GM12878 (cell line): ENCODE measurements at regions not wholly inside any gene's neighbourhood (a gene's known extent, or its start where the extent isn't known, plus 50 kb on each side); places are given as distances from the start of the nearest gene placed in this dataset.

ENCODE experiments used
- ATAC-seq: fragments of 200-7000 bp; cut with Tn5 transposase; 3 replicates; pipeline ENCODE4 v1.9.1; 2020; ENCODE audit warnings: mild to moderate bottlenecking, moderate library complexity
- BruUV-seq: library from RNA; stranded (reverse); fragments of 400-500 nt; replicated peaks from 2 replicates; lab custom pipeline; 2021; lab: Mats Ljungman, UMichigan
- CTCF ChIA-PET: fragments of 300-600 bp; sonication (Branson Sonifier 250); formaldehyde crosslinking; extraction: SDS; loops from one replicate; lab custom pipeline; 2021; ENCODE audit warnings: inconsistent platforms; lab: Yijun Ruan, JAX
- POLR2A ChIA-PET: fragments of 350-600 bp; formaldehyde crosslinking; extraction: SDS; loops from one replicate; lab custom pipeline; 2021; ENCODE audit warnings: inconsistent platforms; lab: Charles Lee
- RAD21 ChIA-PET: fragments of 300-600 bp; sonication (Branson Sonifier 250); formaldehyde crosslinking; loops from one replicate; lab custom pipeline; 2023; ENCODE audit warnings: antibody characterized with exemption; ENCODE audit not compliant: unreplicated experiment; lab: Charles Lee
- SMC1A ChIA-PET: fragments of 300-600 bp; sonication (Branson Sonifier 250); formaldehyde crosslinking; loops from one replicate; lab custom pipeline; 2023; ENCODE audit not compliant: unreplicated experiment, uncharacterized antibody; lab: Charles Lee
- DNase-seq: peaks from one replicate; pipeline ENCODE4 v3.0.0-alpha.2; 2011; ENCODE audit warnings: low read depth, low spot score
- FAIRE-seq: peaks from 3 replicates; lab custom pipeline; 2011; peaks lifted over from hg19 to GRCh38; lab: Jason Lieb, UNC
- H2AFZ ChIP-seq: 2 replicates; pipeline ENCODE4 v1.6.0; 2011; ENCODE audit warnings: low read depth, low read length, control low read depth; ENCODE audit not compliant: control insufficient read depth
- H3K27ac ChIP-seq: 2 replicates; pipeline ENCODE4 v1.5.1; 2011; ENCODE audit warnings: control low read depth; ENCODE audit not compliant: control insufficient read depth, insufficient read depth
- H3K27me3 ChIP-seq, 2 experiments: replicated peaks in 1 of 2; 2 replicates each; pipeline versions ENCODE4 v1.6.0 to v1.6.1; 2011; ENCODE audit warnings: low read length in 1 of 2; ENCODE audit not compliant: control insufficient read depth in 2 of 2, insufficient read depth in 2 of 2
- H3K36me3 ChIP-seq, 2 experiments: 2 replicates each; pipeline ENCODE4 v1.5.1; 2011; ENCODE audit warnings: low read length in 1 of 2; ENCODE audit not compliant: control insufficient read depth in 2 of 2, insufficient read depth in 2 of 2
- H3K4me1 ChIP-seq: 2 replicates; pipeline ENCODE4 v1.6.1; 2011; ENCODE audit warnings: mild to moderate bottlenecking, low read length, moderate library complexity, mixed read lengths; ENCODE audit not compliant: control insufficient read depth, insufficient read depth
- H3K4me2 ChIP-seq: 2 replicates; pipeline ENCODE4 v1.6.0; 2011; ENCODE audit warnings: control low read depth; ENCODE audit not compliant: control insufficient read depth, insufficient read depth
- H3K4me3 ChIP-seq: fragments of 200-600 bp; sonication (generic); 2 replicates; pipeline ENCODE4 v1.5.1; 2016
- H3K79me2 ChIP-seq: 2 replicates; pipeline ENCODE4 v1.6.0; 2011; ENCODE audit warnings: low read length; ENCODE audit not compliant: control insufficient read depth, insufficient read depth
- H3K9ac ChIP-seq: 2 replicates; pipeline ENCODE4 v1.8.0; 2011; ENCODE audit warnings: low read length, control low read depth, mixed read lengths; ENCODE audit not compliant: control insufficient read depth, insufficient read depth
- H3K9me3 ChIP-seq: replicated peaks from 3 replicates; pipeline ENCODE4 v1.5.1; 2011; ENCODE audit warnings: mild to moderate bottlenecking, low read length; ENCODE audit not compliant: control insufficient read depth, insufficient read depth
- H4K20me1 ChIP-seq: 2 replicates; pipeline ENCODE4 v1.6.0; 2011; ENCODE audit not compliant: control insufficient read depth, insufficient read depth
- EED ChIP-seq: sonication (generic); IDR thresholded peaks from 2 replicates; pipeline ENCODE4 v1.6.1; 2016; ENCODE audit warnings: antibody characterized with exemption, low read depth
- ELK1 ChIP-seq: IDR thresholded peaks from 2 replicates; pipeline ENCODE4 v1.6.1; 2012; ENCODE audit warnings: low read depth, low read length, improper control_type of control experiment
- FOXK2 ChIP-seq: fragments of 450-650 bp; IDR thresholded peaks from 2 replicates; pipeline ENCODE4 v1.6.1; 2017; ENCODE audit warnings: mild to moderate bottlenecking, moderate library complexity
- JUNB ChIP-seq: IDR thresholded peaks from 2 replicates; pipeline ENCODE4 v1.6.1; 2016; ENCODE audit warnings: antibody characterized with exemption, mild to moderate bottlenecking
- RB1 ChIP-seq: fragments of 450-650 bp; formaldehyde crosslinking; IDR thresholded peaks from 2 replicates; pipeline ENCODE4 v1.6.1; 2017; ENCODE audit warnings: mild to moderate bottlenecking, borderline replicate concordance
- ZNF217 ChIP-seq: fragments of 450-650 bp; IDR thresholded peaks from 2 replicates; pipeline ENCODE4 v1.6.1; 2017; ENCODE audit warnings: antibody characterized with exemption, mild to moderate bottlenecking
- WGBS: methylation state at CpG from one replicate; pipeline ENCODE4 v1.1.6; 2016; ENCODE audit warnings: low lambda C conversion rate; ENCODE audit not compliant: insufficient replicate concordance, insufficient coverage; ENCODE audit errors: missing lambda C conversion rate; 5-methylcytosine and 5-hydroxymethylcytosine counted together
- in situ Hi-C: fragments of 300-500 bp; cut with MboI; formaldehyde crosslinking; loops from 9 replicates; pipeline ENCODE4 v1.14.3; 2018; ENCODE audit warnings: mixed read lengths
- intact Hi-C: fragments of 100-400 bp; cut with micrococcal nuclease; formaldehyde crosslinking; loops from one replicate; pipeline ENCODE4 v1.14.2; 2022; ENCODE audit not compliant: unreplicated experiment
- TF ChIP-seq, protein P1 (sequence below): IDR thresholded peaks from 2 replicates; pipeline ENCODE4 v1.6.1; 2011; ENCODE audit warnings: mild to moderate bottlenecking, low read depth, low read length, moderate library complexity; ENCODE audit not compliant: insufficient replicate concordance

DNA sequence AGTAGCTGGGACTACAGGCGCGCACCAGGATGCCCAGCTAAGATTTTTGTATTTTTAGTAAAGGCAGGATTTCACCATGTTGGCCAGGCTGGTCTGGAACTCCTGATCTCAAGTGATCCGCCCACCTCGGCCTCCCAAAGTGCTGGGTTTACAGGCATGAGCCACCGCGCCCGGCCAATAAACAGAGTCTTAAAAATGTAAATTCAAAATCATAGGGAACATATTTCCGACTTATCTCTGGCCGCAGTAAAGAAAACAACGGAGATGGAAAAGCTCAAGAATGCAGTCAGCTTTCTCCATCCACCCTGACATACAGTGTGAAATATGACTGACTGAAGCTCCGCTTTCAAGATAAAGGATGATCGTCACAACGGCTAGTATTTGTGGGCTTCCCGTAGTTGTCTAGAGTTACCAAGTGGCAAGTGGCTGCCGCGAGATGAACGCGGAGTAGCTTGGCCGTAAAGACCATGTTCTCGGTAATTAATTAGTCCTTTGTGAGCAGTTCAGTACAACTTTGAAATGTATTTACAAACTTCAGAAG, 495.1 kb upstream of the FAT1 start:
- CTCF ChIA-PET, result no interaction called here
- FAIRE-seq, result no peak
- SMC1A ChIA-PET, result no interaction called here
- Histone ChIP-seq H3K27me3 (no peaks in the 10 kb centered on the region), H3K4me3 (no peak overlapping the region), H3K36me3 (no peaks in the 10 kb centered on the region), H3K4me1 (no peaks in the 10 kb centered on the region), H3K4me2 (no peak overlapping the region), H4K20me1 (no peaks in the 10 kb centered on the region), H3K27ac (no peak overlapping the region), H3K9me3 (no peaks in the 10 kb centered on the region), H3K9ac (no peak overlapping the region), H2AFZ (no peak overlapping the region), H3K79me2 (no peaks in the 10 kb centered on the region)
- in situ Hi-C loops, result no loop called here
- intact Hi-C loops, result no loop called here
- no TSS peak for BruUV-seq
- RAD21 ChIA-PET, result no interaction called here
- WGBS, result 53% methylated on average over 20 of the region's 20 CpGs
- no peak for DNase-seq
- POLR2A ChIA-PET, result no interaction called here
- ATAC-seq, result no peak
- TF ChIP-seq EED (no peak), FOXK2 (no peak), JUNB (no peak), ZNF217 (no peak), RB1 (no peak), ELK1 (no peak)
- TF ChIP-seq, protein P1, sequence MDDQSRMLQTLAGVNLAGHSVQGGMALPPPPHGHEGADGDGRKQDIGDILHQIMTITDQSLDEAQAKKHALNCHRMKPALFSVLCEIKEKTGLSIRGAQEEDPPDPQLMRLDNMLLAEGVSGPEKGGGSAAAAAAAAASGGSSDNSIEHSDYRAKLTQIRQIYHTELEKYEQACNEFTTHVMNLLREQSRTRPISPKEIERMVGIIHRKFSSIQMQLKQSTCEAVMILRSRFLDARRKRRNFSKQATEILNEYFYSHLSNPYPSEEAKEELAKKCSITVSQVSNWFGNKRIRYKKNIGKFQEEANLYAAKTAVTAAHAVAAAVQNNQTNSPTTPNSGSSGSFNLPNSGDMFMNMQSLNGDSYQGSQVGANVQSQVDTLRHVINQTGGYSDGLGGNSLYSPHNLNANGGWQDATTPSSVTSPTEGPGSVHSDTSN, result no peak
